ENCODE measurements at regions not wholly inside any gene's neighbourhood (a gene's known extent, or its start where the extent isn't known, plus 50 kb on each side); places are given as distances from the start of the nearest gene placed in this dataset.

GRCh38 chr10:64708884-64709681, 1187.9 kb downstream of the REEP3 start:
- no peak for DNase-seq (ENCODE audit: insufficient read length)
- no peak for TF ChIP-seq POLR2AphosphoS5 (IDR thresholded peaks at IDR 0.05; ENCODE audit: low read depth, low read length)
- TF ChIP-seq POLR2A (IDR thresholded peaks at IDR 0.05; ENCODE audit: low read depth, low read length) = no peak
- no peak for TF ChIP-seq TAF1 (IDR thresholded peaks at IDR 0.05; ENCODE audit: borderline replicate concordance, low read depth, low read length)
- no peak for FAIRE-seq

- no peak for FAIRE-seq
- no peak for TF ChIP-seq POLR2A (IDR thresholded peaks at IDR 0.05; ENCODE audit: low read depth, low read length)
- TF ChIP-seq POLR2AphosphoS5 (IDR thresholded peaks at IDR 0.05; ENCODE audit: low read depth, low read length) = no peak
- no peak for TF ChIP-seq TAF1 (IDR thresholded peaks at IDR 0.05; ENCODE audit: borderline replicate concordance, low read depth, low read length)
- DNase-seq (ENCODE audit: insufficient read length) = no peak
Measured at GRCh38 chr10:64726466-64726865, 1205.3 kb downstream of the REEP3 start.

- FAIRE-seq = no peak
- TF ChIP-seq POLR2AphosphoS5 (IDR thresholded peaks at IDR 0.05; ENCODE audit: low read depth, low read length) (no peak), TAF1 (IDR thresholded peaks at IDR 0.05; ENCODE audit: borderline replicate concordance, low read depth, low read length) (no peak), POLR2A (IDR thresholded peaks at IDR 0.05; ENCODE audit: low read depth, low read length) (no peak)
- DNase-seq (ENCODE audit: insufficient read length) = no peak
Measured at GRCh38 chr10:64731016-64731415, 1209.8 kb downstream of the REEP3 start.

- no peak for TF ChIP-seq TAF1 (IDR thresholded peaks at IDR 0.05; ENCODE audit: borderline replicate concordance, low read depth, low read length)
- TF ChIP-seq POLR2A (IDR thresholded peaks at IDR 0.05; ENCODE audit: low read depth, low read length) = no peak
- no peak for TF ChIP-seq POLR2AphosphoS5 (IDR thresholded peaks at IDR 0.05; ENCODE audit: low read depth, low read length)
- FAIRE-seq (no peak), DNase-seq (ENCODE audit: insufficient read length) (no peak)
Measured at GRCh38 chr10:64732372-64732957, 1211.3 kb downstream of the REEP3 start.

GRCh38 chr10:64733980-64734379, 1212.8 kb downstream of the REEP3 start:
- DNase-seq (ENCODE audit: insufficient read length) (no peak), FAIRE-seq (no peak)
- TF ChIP-seq POLR2A (IDR thresholded peaks at IDR 0.05; ENCODE audit: low read depth, low read length) (no peak), POLR2AphosphoS5 (IDR thresholded peaks at IDR 0.05; ENCODE audit: low read depth, low read length) (no peak), TAF1 (IDR thresholded peaks at IDR 0.05; ENCODE audit: borderline replicate concordance, low read depth, low read length) (no peak)

GRCh38 chr10:64738462-64738861, 1217.3 kb downstream of the REEP3 start:
- TF ChIP-seq POLR2A (IDR thresholded peaks at IDR 0.05; ENCODE audit: low read depth, low read length) = no peak
- no peak for TF ChIP-seq TAF1 (IDR thresholded peaks at IDR 0.05; ENCODE audit: borderline replicate concordance, low read depth, low read length)
- TF ChIP-seq POLR2AphosphoS5 (IDR thresholded peaks at IDR 0.05; ENCODE audit: low read depth, low read length) = no peak
- no peak for FAIRE-seq
- DNase-seq (ENCODE audit: insufficient read length) = no peak

GRCh38 chr10:64745565-64745964, 1224.4 kb downstream of the REEP3 start:
- DNase-seq (ENCODE audit: insufficient read length) = no peak
- FAIRE-seq = no peak
- TF ChIP-seq POLR2A (IDR thresholded peaks at IDR 0.05; ENCODE audit: low read depth, low read length) = no peak
- no peak for TF ChIP-seq POLR2AphosphoS5 (IDR thresholded peaks at IDR 0.05; ENCODE audit: low read depth, low read length)
- no peak for TF ChIP-seq TAF1 (IDR thresholded peaks at IDR 0.05; ENCODE audit: borderline replicate concordance, low read depth, low read length)

- FAIRE-seq (no peak), DNase-seq (ENCODE audit: insufficient read length) (no peak)
- TF ChIP-seq POLR2A (IDR thresholded peaks at IDR 0.05; ENCODE audit: low read depth, low read length) (no peak), TAF1 (IDR thresholded peaks at IDR 0.05; ENCODE audit: borderline replicate concordance, low read depth, low read length) (no peak), POLR2AphosphoS5 (IDR thresholded peaks at IDR 0.05; ENCODE audit: low read depth, low read length) (no peak)
Measured at GRCh38 chr10:64750672-64751071, 1229.5 kb downstream of the REEP3 start.

- FAIRE-seq (no peak), DNase-seq (ENCODE audit: insufficient read length) (no peak)
- TF ChIP-seq POLR2AphosphoS5 (IDR thresholded peaks at IDR 0.05; ENCODE audit: low read depth, low read length) (no peak), TAF1 (IDR thresholded peaks at IDR 0.05; ENCODE audit: borderline replicate concordance, low read depth, low read length) (no peak), POLR2A (IDR thresholded peaks at IDR 0.05; ENCODE audit: low read depth, low read length) (no peak)
Measured at GRCh38 chr10:64753516-64753915, 1232.3 kb downstream of the REEP3 start.

GRCh38 chr10:64760371-64760770, 1239.2 kb downstream of the REEP3 start:
- FAIRE-seq (no peak), DNase-seq (ENCODE audit: insufficient read length) (no peak)
- TF ChIP-seq POLR2AphosphoS5 (IDR thresholded peaks at IDR 0.05; ENCODE audit: low read depth, low read length) (no peak), POLR2A (IDR thresholded peaks at IDR 0.05; ENCODE audit: low read depth, low read length) (no peak), TAF1 (IDR thresholded peaks at IDR 0.05; ENCODE audit: borderline replicate concordance, low read depth, low read length) (no peak)

- FAIRE-seq (no peak), DNase-seq (ENCODE audit: insufficient read length) (no peak)
- no peak for TF ChIP-seq TAF1 (IDR thresholded peaks at IDR 0.05; ENCODE audit: borderline replicate concordance, low read depth, low read length)
- TF ChIP-seq POLR2AphosphoS5 (IDR thresholded peaks at IDR 0.05; ENCODE audit: low read depth, low read length) = no peak
- no peak for TF ChIP-seq POLR2A (IDR thresholded peaks at IDR 0.05; ENCODE audit: low read depth, low read length)
Measured at GRCh38 chr10:64762861-64763260, 1241.7 kb downstream of the REEP3 start.

GRCh38 chr10:64765498-64765897, 1244.3 kb downstream of the REEP3 start:
- no peak for FAIRE-seq
- TF ChIP-seq POLR2AphosphoS5 (IDR thresholded peaks at IDR 0.05; ENCODE audit: low read depth, low read length) (no peak), POLR2A (IDR thresholded peaks at IDR 0.05; ENCODE audit: low read depth, low read length) (no peak)
- DNase-seq (ENCODE audit: insufficient read length) = no peak

Measured in GM12892 (cell line).